ENCODE measurements at regions not wholly inside any gene's neighbourhood (a gene's known extent, or its start where the extent isn't known, plus 50 kb on each side); places are given as distances from the start of the nearest gene placed in this dataset.

DNA sequence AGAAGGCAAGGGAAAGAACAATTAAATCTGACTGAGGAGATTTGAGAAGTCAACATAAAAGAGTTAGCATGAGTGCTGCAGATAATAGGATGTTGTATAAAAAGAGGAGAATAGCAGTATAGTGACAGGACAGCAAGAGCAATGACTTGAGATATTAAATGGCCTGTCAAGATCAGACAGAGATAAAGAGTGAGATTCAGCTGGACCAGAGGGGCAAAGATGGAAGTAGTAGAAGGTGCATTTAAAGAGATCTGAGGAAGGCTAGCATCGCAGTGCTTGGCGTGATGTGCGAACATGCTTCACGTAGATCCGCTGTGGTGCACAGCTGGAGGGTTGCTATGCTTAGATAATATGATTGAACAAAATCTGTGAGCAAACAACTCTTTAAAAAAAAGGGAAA is 1422.6 kb upstream of the CDH8 start:
- TF ChIP-seq, protein P1, sequence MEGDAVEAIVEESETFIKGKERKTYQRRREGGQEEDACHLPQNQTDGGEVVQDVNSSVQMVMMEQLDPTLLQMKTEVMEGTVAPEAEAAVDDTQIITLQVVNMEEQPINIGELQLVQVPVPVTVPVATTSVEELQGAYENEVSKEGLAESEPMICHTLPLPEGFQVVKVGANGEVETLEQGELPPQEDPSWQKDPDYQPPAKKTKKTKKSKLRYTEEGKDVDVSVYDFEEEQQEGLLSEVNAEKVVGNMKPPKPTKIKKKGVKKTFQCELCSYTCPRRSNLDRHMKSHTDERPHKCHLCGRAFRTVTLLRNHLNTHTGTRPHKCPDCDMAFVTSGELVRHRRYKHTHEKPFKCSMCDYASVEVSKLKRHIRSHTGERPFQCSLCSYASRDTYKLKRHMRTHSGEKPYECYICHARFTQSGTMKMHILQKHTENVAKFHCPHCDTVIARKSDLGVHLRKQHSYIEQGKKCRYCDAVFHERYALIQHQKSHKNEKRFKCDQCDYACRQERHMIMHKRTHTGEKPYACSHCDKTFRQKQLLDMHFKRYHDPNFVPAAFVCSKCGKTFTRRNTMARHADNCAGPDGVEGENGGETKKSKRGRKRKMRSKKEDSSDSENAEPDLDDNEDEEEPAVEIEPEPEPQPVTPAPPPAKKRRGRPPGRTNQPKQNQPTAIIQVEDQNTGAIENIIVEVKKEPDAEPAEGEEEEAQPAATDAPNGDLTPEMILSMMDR (IDR thresholded peaks at IDR 0.05 in 2 of 3, conservative IDR thresholded peaks at IDR 0.05 in 1 of 3; ENCODE audit: control insufficient read depth in 2 of 3, extremely low read depth in 1 of 3, insufficient read depth in 1 of 3, low read depth in 3 of 3, low read length in 3 of 3) = no peak
- TF ChIP-seq NFYA (IDR thresholded peaks at IDR 0.05; ENCODE audit: borderline replicate concordance, low read depth, low read length) (no peak), RBBP5 (conservative IDR thresholded peaks at IDR 0.05) (no peak), IKZF1 (conservative IDR thresholded peaks at IDR 0.05) (no peak)
